ENCODE measurements at regions not wholly inside any gene's neighbourhood (a gene's known extent, or its start where the extent isn't known, plus 50 kb on each side); places are given as distances from the start of the nearest gene placed in this dataset.

- TF ChIP-seq POLR2AphosphoS5 (IDR thresholded peaks at IDR 0.05) (no peak), CTCF (IDR thresholded peaks at IDR 0.05) (no peak), EP300 (IDR thresholded peaks at IDR 0.05) (no peak), POLR2A (IDR thresholded peaks at IDR 0.05) (no peak)
- 62 to 63% methylated on average over 5 of the region's 5 CpGs for WGBS, 2 donors
- no peaks in the 10 kb centered on the region for H3K27me3 ChIP-seq
- H3K27ac ChIP-seq: no peak overlapping the region
- intact Hi-C loops (cut with DNase I): no loop called here
- no peak overlapping the region for H3K4me3 ChIP-seq
- DNase-seq: no peak
- no peaks in the 10 kb centered on the region for H3K9me3 ChIP-seq
- H3K4me1 ChIP-seq: no peaks in the 10 kb centered on the region
- H3K36me3 ChIP-seq: no peaks in the 10 kb centered on the region
Observed at GRCh38 chr7:35468606-35469005, 214.7 kb upstream of the TBX20 start.

- H3K9me3 ChIP-seq: no peaks in the 10 kb centered on the region
- H3K27ac ChIP-seq: no peak overlapping the region
- DNase-seq: no peak
- no peaks in the 10 kb centered on the region for H3K36me3 ChIP-seq
- WGBS, 2 donors: 66 to 74% methylated on average over 3 of the region's 3 CpGs
- no peaks in the 10 kb centered on the region for H3K27me3 ChIP-seq
- no peak for TF ChIP-seq EP300 (IDR thresholded peaks at IDR 0.05)
- no peak for TF ChIP-seq POLR2A (IDR thresholded peaks at IDR 0.05)
- TF ChIP-seq POLR2AphosphoS5 (IDR thresholded peaks at IDR 0.05): no peak
- TF ChIP-seq CTCF (IDR thresholded peaks at IDR 0.05): no peak
- intact Hi-C loops (cut with DNase I): no loop called here
- H3K4me1 ChIP-seq: no peaks in the 10 kb centered on the region
- H3K4me3 ChIP-seq: no peak overlapping the region
Observed at GRCh38 chr7:35467456-35467978, 213.6 kb upstream of the TBX20 start.

GRCh38 chr7:35465791-35466336 lies 212.0 kb upstream of the TBX20 start:
- 67 to 70% methylated on average over 18 of the region's 18 CpGs for whole genome bisulfite sequencing, 2 donors
- no peaks in the 10 kb centered on the region for H3K36me3 ChIP-seq
- no peaks in the 10 kb centered on the region for H3K27me3 ChIP-seq
- TF ChIP-seq POLR2AphosphoS5 (IDR thresholded peaks at IDR 0.05): no peak
- no peak for TF ChIP-seq CTCF (IDR thresholded peaks at IDR 0.05)
- no peak for TF ChIP-seq POLR2A (IDR thresholded peaks at IDR 0.05)
- TF ChIP-seq EP300 (IDR thresholded peaks at IDR 0.05): no peak
- H3K27ac ChIP-seq: no peak overlapping the region
- H3K4me3 ChIP-seq: no peak overlapping the region
- H3K9me3 ChIP-seq: no peaks in the 10 kb centered on the region
- no peak for DNase-seq
- intact Hi-C loops (cut with DNase I): no loop called here
- no peaks in the 10 kb centered on the region for H3K4me1 ChIP-seq

- intact Hi-C loops (cut with DNase I): no loop called here
- 52 to 62% methylated on average over 4 of the region's 4 CpGs for WGBS, 2 donors
- Histone ChIP-seq H3K9me3 (no peaks in the 10 kb centered on the region), H3K27me3 (no peaks in the 10 kb centered on the region), H3K36me3 (no peaks in the 10 kb centered on the region), H3K27ac (no peak overlapping the region), H3K4me3 (no peak overlapping the region), H3K4me1 (no peaks in the 10 kb centered on the region)
- TF ChIP-seq POLR2AphosphoS5 (IDR thresholded peaks at IDR 0.05) (no peak), POLR2A (IDR thresholded peaks at IDR 0.05) (no peak), CTCF (IDR thresholded peaks at IDR 0.05) (no peak), EP300 (IDR thresholded peaks at IDR 0.05) (no peak)
- no peak for DNase-seq
Observed at GRCh38 chr7:35463751-35464150, 209.9 kb upstream of the TBX20 start.

GRCh38 chr7:35463176-35463700 lies 209.3 kb upstream of the TBX20 start:
- TF ChIP-seq EP300 (IDR thresholded peaks at IDR 0.05) (no peak), CTCF (IDR thresholded peaks at IDR 0.05) (no peak), POLR2A (IDR thresholded peaks at IDR 0.05) (no peak), POLR2AphosphoS5 (IDR thresholded peaks at IDR 0.05) (no peak)
- Histone ChIP-seq H3K27ac (no peak overlapping the region), H3K27me3 (no peaks in the 10 kb centered on the region), H3K9me3 (no peaks in the 10 kb centered on the region), H3K4me3 (no peak overlapping the region), H3K4me1 (no peaks in the 10 kb centered on the region), H3K36me3 (no peaks in the 10 kb centered on the region)
- WGBS, 2 donors: 57 to 69% methylated on average over 3 of the region's 3 CpGs
- DNase-seq: no peak
- intact Hi-C loops (cut with DNase I): no loop called here

Measured in sigmoid colon (tissue), 6 donors.